IPS DF 6.9 (cell line): ENCODE measurements at regions not wholly inside any gene's neighbourhood (a gene's known extent, or its start where the extent isn't known, plus 50 kb on each side); places are given as distances from the start of the nearest gene placed in this dataset.
"Not testable (repeated sequence)": the region's sequence is repeated elsewhere in the genome, so short reads cannot be mapped to it uniquely, and the experiment has no call there.

Source experiments
- DNase-seq: peaks from one replicate; pipeline ENCODE4 v3.0.0-alpha.2; 2013; ENCODE audit warnings: low read depth, low spot score
- H3K27ac ChIP-seq: one replicate; pipeline ENCODE4 v1.5.1; 2013; ENCODE audit warnings: low read length, control low read depth
- H3K27me3 ChIP-seq: 2 replicates; pipeline ENCODE4 v1.6.1; 2013; ENCODE audit warnings: mild to moderate bottlenecking, low read length; ENCODE audit not compliant: control insufficient read depth, insufficient read depth
- H3K36me3 ChIP-seq: 2 replicates; pipeline ENCODE4 v1.6.1; 2013; ENCODE audit warnings: low read length; ENCODE audit not compliant: control insufficient read depth, insufficient read depth
- H3K4me1 ChIP-seq: 2 replicates; pipeline ENCODE4 v1.6.1; 2013; ENCODE audit warnings: low read length; ENCODE audit not compliant: control insufficient read depth, insufficient read depth
- H3K4me3 ChIP-seq: 2 replicates; pipeline ENCODE4 v1.5.1; 2013; ENCODE audit warnings: mild to moderate bottlenecking, low read length
- H3K9me3 ChIP-seq: 2 replicates; pipeline ENCODE4 v1.6.1; 2013; ENCODE audit warnings: low read length, inconsistent platforms; ENCODE audit not compliant: control insufficient read depth, insufficient read depth
- WGBS: extraction: QIAGEN DNeasy Blood & Tissue Kit; methylation state at CpG from one replicate; pipeline ENCODE4 v1.1.7; 2013; ENCODE audit warnings: mixed read lengths, missing lambda C conversion rate; ENCODE audit not compliant: insufficient read length, insufficient coverage; 5-methylcytosine and 5-hydroxymethylcytosine counted together

- not testable (repeated sequence) for H3K27ac ChIP-seq, H3K27me3 ChIP-seq, H3K4me1 ChIP-seq, DNase-seq, H3K9me3 ChIP-seq, H3K36me3 ChIP-seq, H3K4me3 ChIP-seq
- no CpG with 5 or more reads among the region's 12 CpGs for WGBS
Measured at GRCh38 chr21:25531538-25532250, 75.6 kb downstream of the MRPL39 start.

GRCh38 chr21:25528515-25528914, 78.8 kb downstream of the MRPL39 start:
- no CpG with 5 or more reads among the region's 2 CpGs for WGBS
- Histone ChIP-seq H3K9me3 (no peaks in the 10 kb centered on the region), H3K27me3 (no peaks in the 10 kb centered on the region), H3K36me3 (no peaks in the 10 kb centered on the region), H3K27ac (no peak overlapping the region), H3K4me1 (no peaks in the 10 kb centered on the region), H3K4me3 (no peak overlapping the region)
- DNase-seq: no peak

- no peaks in the 10 kb centered on the region for H3K36me3 ChIP-seq
- WGBS: no CpG with 5 or more reads among the region's 3 CpGs
- H3K9me3 ChIP-seq: no peaks in the 10 kb centered on the region
- no peak overlapping the region for H3K4me3 ChIP-seq
- peaks cover 1% of the 10 kb centered on the region; the same call in 1 of the 2 replicates for H3K4me1 ChIP-seq
- no peak overlapping the region for H3K27ac ChIP-seq
- H3K27me3 ChIP-seq: no peaks in the 10 kb centered on the region
- DNase-seq: no peak
Measured at GRCh38 chr21:25518491-25518911, 88.8 kb downstream of the MRPL39 start.

GRCh38 chr21:25515484-25516405, 91.5 kb downstream of the MRPL39 start:
- H3K4me3 ChIP-seq: no peak overlapping the region
- H3K4me1 ChIP-seq: peaks cover 1% of the 10 kb centered on the region; the same call in 1 of the 2 replicates
- DNase-seq: no peak
- H3K27ac ChIP-seq: no peak overlapping the region
- no peaks in the 10 kb centered on the region for H3K36me3 ChIP-seq
- no peaks in the 10 kb centered on the region for H3K27me3 ChIP-seq
- H3K9me3 ChIP-seq: no peaks in the 10 kb centered on the region
- no CpG with 5 or more reads among the region's 3 CpGs for WGBS

- Histone ChIP-seq H3K9me3 (no peaks in the 10 kb centered on the region), H3K27ac (no peak overlapping the region), H3K27me3 (no peaks in the 10 kb centered on the region), H3K4me3 (no peak overlapping the region), H3K4me1 (peaks cover 1% of the 10 kb centered on the region; the same call in 1 of the 2 replicates), H3K36me3 (no peaks in the 10 kb centered on the region)
- WGBS: no CpG with 5 or more reads among the region's 5 CpGs
- DNase-seq: no peak
Measured at GRCh38 chr21:25513810-25514209, 93.5 kb downstream of the MRPL39 start.

GRCh38 chr21:25512095-25513081, 94.9 kb downstream of the MRPL39 start:
- H3K27ac ChIP-seq: no peak overlapping the region
- H3K27me3 ChIP-seq: no peaks in the 10 kb centered on the region
- no peak overlapping the region for H3K4me3 ChIP-seq
- WGBS: no CpG with 5 or more reads among the region's 7 CpGs
- H3K4me1 ChIP-seq: no peaks in the 10 kb centered on the region
- no peaks in the 10 kb centered on the region for H3K9me3 ChIP-seq
- DNase-seq: no peak
- no peaks in the 10 kb centered on the region for H3K36me3 ChIP-seq

GRCh38 chr21:25509862-25510261, 97.4 kb downstream of the MRPL39 start:
- Histone ChIP-seq H3K4me1 (no peaks in the 10 kb centered on the region), H3K27me3 (no peaks in the 10 kb centered on the region), H3K27ac (no peak overlapping the region), H3K9me3 (no peaks in the 10 kb centered on the region), H3K4me3 (no peak overlapping the region), H3K36me3 (no peaks in the 10 kb centered on the region)
- WGBS: no CpG with 5 or more reads among the region's 2 CpGs
- DNase-seq: no peak

- Histone ChIP-seq H3K27me3 (no peaks in the 10 kb centered on the region), H3K27ac (no peak overlapping the region), H3K36me3 (no peaks in the 10 kb centered on the region), H3K9me3 (no peaks in the 10 kb centered on the region), H3K4me1 (no peaks in the 10 kb centered on the region), H3K4me3 (no peak overlapping the region)
- no peak for DNase-seq
- WGBS: no CpG with 5 or more reads among the region's 3 CpGs
Measured at GRCh38 chr21:25508364-25508763, 98.9 kb downstream of the MRPL39 start.

- DNase-seq: no peak
- H3K4me1 ChIP-seq: no peaks in the 10 kb centered on the region
- no peaks in the 10 kb centered on the region for H3K27me3 ChIP-seq
- H3K27ac ChIP-seq: no peak overlapping the region
- H3K36me3 ChIP-seq: no peaks in the 10 kb centered on the region
- H3K9me3 ChIP-seq: no peaks in the 10 kb centered on the region
- no peak overlapping the region for H3K4me3 ChIP-seq
Measured at GRCh38 chr21:25507522-25507921, 99.8 kb downstream of the MRPL39 start.

- no peaks in the 10 kb centered on the region for H3K27me3 ChIP-seq
- H3K27ac ChIP-seq: no peak overlapping the region
- H3K4me1 ChIP-seq: no peaks in the 10 kb centered on the region
- no peak for DNase-seq
- no peaks in the 10 kb centered on the region for H3K9me3 ChIP-seq
- no CpG with 5 or more reads among the region's 6 CpGs for WGBS
- no peak overlapping the region for H3K4me3 ChIP-seq
- H3K36me3 ChIP-seq: no peaks in the 10 kb centered on the region
Measured at GRCh38 chr21:25506887-25507286, 100.4 kb downstream of the MRPL39 start.
